ENCODE measurements at regions not wholly inside any gene's neighbourhood (a gene's known extent, or its start where the extent isn't known, plus 50 kb on each side); places are given as distances from the start of the nearest gene placed in this dataset.
"Not testable (repeated sequence)": the region's sequence is repeated elsewhere in the genome, so short reads cannot be mapped to it uniquely, and the experiment has no call there.

DNA sequence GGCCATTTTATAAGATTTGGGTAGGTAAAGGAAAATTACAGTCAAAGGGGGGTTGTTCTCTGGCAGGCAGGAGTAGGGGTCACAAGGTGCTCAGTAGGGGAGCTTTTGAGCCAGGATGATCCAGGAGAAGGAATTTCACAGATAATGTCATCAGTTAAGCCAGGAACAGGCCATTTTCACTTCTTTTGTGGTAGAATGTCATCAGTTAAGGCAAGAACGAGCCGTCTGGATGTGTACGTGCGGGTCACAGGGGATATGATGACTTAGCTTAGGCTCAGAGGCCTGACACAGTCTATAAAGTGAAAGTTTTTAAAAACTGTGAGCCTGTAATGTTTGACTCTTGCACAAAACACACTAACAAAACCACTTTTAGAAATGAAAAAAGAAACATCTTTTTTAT is 1371.3 kb upstream of the RAG2 start:
- not testable (repeated sequence) for DNase-seq

DNA sequence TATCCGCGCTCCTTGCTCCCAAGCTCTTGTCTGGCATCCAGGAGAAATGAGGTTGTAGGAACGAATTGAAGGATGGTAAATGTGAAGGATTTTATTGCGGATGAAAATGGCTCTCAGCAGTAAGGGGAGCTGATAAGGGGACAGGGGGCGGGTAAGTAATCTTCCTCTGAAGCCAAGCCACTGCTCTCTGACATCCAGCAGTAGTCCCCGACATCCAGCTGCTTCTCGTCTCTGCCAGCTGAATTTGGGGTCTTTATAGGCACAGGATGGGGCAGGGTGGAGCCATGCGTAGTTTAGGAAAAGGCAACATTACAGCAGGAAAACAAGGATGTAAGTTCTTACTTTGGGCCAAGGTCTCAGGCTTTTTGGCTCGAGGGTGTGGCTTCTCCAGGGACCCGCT is 1370.1 kb upstream of the RAG2 start:
- DNase-seq = no peak

DNA sequence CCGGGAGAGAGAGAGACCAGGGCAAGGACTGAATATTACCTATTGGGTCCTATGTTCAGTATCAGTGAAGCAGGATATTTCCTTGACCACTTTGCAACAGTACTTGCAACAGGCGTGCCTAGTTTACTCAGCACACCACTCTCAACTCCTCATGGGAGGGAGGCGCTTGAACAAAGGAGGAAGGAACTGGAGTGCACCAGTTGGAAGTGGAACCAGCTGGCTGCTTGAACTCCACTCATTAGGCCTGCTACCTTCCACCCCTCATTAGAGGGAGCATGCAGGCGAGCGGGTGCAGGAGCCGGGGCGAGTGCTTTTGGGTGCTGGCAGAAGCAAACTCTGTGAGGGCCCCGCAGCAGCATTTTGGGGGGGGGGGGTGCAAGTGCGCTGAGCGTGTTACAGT is 1369.6 kb upstream of the RAG2 start:
- no peak for DNase-seq

DNA sequence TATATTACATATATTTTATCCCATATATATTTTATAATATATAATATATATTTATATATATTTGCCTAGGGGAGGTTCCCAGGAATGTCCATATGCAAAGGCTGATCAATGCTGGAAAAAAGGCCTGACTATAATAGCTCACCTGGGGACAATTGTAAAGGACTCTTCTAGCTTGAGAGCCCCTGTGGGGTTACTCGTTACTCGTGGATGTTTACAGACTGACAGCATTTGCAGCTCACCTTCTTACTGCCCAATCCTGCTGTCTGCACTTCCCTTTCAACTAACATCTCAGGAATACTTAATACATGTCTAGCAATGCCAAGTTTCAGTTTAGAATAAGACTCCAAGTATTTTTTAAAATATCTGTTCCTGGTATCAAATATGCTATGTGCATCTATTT is 1365.4 kb upstream of the RAG2 start:
- DNase-seq = no peak

DNA sequence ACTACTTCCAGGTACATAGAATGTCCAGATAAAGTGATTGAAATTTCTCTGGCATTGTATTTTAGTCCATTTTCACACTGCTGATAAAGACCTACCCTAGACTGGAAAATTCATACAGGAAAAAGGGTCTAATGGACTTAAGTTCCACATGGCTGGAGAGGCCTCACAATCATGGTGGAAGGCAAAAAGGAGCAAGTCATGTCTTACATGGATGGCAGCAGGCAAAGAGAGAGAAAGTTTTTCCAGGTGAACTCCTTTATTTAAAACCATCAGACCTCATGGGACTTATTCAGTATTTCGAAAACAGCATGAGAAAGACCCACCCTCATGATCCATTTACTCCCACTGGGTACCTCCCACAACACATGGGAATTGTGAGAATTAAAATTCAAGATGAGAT is 1359.7 kb upstream of the RAG2 start:
- DNase-seq = no peak

DNA sequence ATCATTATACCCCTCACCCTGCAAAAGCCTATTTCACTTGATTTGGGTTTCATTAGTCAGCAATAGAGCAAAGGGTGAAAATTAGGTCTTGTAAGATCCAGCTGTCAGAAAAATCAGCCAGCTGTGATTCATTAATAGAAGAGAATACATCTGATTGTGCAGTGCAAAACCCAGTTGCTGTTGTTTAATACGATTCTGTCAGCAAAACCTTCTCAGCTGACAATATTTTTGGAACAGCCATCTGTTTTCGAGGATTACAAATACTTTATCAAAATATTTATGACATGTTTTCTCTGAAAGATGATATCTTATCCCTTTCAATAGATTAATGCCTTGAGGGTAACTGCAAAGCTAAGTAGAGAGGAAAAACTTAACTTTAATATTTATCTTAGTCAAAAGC is 1354.0 kb upstream of the RAG2 start:
- no peak for DNase-seq

DNA sequence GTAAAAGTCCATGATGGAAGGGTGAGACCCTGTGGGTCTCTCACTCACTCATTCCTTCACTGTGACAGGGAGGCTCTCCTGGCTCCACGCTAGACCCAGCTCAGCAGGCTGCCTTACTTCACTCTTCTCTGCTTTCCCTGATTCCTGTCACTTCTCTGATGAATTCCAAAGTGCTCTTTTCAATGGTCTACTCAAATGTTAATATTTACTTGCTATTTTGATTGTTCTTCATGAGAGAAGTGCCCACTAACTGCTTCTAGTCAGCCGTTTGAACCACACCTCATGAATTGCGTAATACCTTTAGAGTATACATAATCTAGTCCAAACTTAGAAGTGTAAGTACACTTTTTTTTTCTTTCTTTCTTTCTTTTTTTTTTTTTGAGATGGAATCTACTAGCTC is 1350.2 kb upstream of the RAG2 start:
- DNase-seq = no peak

DNA sequence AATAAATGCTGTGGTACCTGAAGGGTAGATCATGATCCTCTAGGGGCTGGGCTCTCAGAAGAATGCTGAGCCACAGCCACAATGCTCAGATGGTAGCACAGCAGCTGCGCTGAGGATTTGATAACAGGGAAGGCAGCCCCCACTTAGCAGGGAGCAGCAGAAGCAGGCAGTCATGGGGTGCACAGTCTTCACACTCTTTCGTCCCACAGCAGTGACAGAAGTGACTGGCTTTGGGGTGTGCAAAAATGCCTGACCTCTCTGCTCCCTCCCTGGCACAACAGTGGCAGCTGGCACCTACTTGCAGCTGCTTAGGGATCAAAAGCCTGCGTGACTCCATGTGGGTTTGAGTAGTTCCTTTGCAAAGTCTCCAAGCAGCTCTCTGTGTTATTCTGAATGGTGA is 1349.8 kb upstream of the RAG2 start:
- DNase-seq = no peak

DNA sequence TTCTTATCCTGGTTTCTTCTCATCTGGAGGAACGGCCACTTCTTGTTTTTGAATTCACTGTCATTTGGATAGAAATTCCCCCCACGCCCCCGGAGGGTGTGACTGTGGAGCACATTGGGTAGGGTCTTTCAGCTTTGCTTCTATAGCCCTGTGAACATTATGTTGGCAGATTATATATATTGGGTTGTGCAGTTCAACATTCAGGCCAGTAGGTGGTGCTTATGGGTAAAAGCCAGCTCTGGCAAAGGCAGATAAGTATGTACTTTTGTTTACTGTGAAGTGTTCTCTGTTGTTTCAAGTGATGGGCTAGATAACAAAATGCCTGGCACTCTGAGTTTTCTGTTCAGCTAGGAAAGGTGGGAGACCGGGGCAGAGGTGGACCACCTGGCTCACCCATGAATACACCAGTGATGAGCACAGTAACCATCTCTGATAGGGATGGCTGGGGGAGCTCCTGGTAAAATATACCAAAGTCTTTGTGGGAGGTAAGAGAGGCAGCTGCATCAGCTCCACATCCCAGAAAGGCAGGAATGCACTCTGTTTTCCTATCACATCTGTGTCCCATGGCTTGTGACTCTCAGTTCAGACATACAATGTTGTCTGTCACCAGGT is 1348.2 kb upstream of the RAG2 start:
- no peak for DNase-seq

DNA sequence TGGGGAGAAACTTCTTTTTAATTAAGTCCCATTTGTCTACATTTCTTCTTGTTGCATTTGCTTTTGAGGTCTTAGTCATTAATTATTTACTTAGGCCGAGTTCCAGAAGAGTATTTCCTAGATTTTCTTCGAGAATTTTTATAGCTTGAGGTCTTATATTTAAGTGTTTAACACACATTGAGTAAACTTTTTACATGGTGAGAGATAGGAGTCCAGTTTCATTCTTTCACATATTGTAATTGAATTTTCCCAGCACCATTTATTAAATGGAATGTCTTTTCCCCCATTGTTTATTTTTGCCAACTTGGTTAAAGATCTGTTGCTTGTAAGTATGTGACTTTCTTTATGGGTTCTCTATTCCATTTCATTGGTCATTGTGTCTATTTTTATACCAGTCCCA is 1344.0 kb upstream of the RAG2 start:
- no peak for DNase-seq

DNA sequence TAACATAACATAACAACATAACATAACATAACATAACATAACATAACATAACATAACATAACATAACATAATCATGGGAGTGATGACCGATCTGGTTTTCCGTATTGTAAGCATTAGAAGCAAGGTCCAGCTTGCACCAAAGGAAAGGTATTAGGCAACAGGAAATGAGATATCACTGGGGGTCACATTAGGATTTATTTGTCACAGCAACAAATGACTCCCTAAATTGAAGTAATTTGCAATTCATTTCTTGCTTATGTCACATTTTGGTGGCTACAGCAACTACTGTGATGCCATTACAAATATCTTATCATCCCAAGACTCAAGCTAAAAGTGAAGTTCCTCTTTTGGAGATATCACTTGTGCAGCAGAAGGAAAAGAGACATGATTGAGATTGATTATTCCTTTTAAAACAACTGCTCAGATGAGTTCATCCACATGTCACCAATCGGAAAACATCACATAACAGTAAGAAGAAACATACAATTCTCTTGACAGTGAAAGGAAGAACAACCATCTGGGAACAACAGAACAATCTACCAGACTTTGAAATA is 1331.1 kb upstream of the RAG2 start:
- no peak for DNase-seq

DNA sequence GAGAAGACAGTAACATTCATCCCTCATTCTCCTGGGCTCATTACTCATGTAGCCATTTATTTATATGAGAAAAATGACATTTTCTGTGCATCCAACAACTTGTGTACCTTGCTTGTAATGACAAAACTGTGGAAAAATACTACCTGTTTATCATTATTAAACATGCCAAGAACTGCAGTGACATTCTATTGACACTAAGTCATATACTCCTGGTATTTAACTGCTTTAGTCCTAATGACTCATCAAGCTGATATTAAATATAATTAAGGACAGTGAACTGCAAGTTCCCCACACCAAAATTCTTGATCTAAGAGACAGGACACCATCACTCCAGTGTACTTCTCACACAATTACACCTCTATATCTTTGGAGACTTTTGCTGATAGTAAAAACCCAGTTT is 1328.7 kb upstream of the RAG2 start:
- DNase-seq = no peak

DNA sequence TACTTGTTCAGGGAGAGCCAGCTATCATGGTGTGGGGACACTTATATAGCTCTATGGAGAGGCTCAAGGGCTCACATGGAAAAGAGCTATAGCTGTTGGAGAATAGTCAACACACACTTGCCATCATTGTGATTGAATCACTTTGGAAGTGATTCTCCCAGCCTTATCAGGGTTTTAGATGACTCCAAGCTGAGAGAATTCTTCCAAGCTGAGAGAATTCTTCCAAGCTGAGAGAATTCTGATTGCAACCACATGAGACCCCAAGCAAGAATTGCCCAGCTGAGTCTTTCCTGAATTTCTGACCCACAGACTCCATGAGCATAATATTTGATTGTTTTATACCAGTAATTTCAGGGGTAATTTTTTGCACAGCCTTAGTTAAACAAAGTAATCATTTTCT is 1318.3 kb upstream of the RAG2 start:
- DNase-seq = no peak

DNA sequence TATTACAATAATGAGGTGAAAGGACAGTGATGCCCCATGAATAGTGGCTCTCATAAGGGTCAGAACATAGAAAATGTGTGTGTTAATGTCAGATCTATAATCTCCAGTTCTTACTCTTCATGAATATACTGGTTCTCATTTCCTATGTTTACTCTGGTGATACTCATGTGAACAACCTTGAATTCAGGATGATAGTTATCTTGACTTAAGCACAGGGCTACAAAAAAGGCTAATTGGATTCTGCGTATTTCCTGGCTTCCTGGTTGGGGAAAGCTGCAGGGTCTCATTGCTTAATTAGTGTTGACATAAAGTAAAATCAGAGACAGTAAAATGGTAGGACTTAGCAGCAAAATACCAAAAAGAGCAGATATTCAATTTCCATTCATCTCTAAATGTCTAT is 1316.8 kb upstream of the RAG2 start:
- DNase-seq = no peak

DNA sequence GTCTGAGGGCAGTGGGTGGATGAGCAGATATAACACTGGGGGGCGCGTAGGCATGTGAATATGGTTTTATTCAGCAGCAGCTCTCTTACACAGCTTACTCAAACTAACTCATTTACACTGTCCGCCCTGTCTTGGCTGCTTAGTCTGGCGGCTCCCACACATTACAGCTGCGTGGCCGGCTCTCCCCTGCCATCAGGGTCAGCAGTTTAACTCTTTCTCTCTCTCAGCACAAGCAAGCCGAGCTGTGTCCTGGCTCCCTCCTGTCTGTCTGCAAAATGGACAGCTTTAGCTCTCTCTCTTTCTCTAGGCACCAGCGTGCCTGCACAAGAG is 1310.1 kb upstream of the RAG2 start:
- no peak for DNase-seq

DNA sequence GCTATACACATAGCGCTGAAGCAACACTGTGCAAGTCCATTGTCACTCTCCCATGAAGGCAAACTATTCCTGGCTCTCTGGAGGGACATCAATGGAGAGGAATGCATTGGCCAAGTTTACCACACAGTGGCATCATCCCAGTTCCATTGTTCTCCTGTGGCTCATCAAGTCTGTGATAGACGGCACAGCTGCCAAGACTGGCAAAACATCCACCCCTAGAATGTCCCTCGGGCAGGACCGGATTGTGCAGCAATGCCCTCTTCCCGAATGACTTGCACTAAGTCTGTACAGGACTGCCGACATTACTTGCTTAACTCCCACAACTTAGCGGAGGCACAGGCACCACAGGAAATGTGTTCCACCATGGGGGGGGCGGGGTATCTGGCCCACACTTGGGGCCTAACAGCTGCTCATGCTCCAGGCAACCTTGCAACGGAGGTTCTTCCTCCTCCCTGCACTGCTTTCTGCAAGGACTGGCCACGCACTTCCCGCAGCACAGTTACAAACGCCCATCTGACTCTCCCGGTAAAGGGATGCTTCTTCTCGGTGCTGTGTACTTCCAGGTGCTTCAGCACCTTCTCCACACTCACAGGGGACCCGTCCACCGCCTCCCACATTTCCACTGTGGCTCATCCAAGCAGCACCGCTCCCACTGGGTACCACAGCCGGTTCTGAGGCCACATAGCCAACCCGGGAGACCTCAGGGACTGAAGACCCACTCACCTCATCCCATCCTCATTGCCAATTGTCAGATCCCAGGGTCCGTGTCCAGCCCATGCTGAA is 1309.6 kb upstream of the RAG2 start:
- DNase-seq = no peak

DNA sequence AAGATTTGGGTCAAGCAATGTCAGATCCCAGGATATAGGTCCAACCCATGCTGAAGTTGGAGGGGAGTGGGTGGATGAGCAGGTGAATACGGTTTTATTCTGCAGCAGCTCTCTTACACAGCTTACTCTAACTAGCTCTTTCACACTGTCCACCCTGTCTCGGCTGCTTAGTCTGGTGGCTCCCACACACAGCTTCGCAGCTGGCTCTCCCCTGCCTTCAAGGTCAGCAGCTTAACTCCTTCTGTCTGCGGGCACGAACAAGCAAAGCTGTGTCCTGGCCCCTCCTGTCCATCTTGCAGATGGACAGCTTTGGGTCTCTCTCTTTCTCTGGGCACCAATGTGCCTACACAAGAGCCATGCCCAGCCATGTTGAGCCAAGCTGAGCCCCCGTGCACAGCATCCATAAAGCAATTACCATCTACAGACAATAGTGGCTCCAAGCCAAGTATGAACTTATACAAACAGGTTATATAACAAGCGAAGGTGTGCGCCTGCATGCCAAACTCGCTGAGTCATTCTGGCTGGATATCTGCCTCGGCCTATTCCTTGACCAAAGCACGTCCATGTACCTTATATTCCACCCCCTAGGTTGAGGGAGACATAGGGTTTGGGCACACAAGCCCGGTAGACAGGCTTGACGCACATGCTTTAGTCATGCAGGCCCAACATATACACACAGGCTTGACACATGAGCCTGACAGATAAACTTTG is 1307.8 kb upstream of the RAG2 start:
- DNase-seq = no peak

DNA sequence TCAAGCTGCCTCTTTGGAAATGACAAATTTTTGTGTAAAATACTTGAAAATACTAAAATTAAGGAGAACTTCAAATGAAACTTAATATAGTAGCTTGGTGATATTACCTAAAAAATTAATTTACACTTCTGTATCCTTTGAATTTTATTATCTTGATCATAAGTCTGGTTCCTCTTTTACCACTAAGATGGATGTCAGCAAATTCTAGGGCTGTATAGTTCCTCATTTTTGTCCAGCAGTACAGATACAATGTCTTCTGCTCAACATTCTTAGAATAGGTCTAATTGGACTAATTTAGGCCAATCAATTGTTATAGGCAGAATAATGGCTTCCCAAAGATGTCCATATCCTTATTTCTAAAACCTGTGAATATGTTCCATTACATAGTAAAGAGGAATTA is 1298.0 kb upstream of the RAG2 start:
- no peak for DNase-seq

DNA sequence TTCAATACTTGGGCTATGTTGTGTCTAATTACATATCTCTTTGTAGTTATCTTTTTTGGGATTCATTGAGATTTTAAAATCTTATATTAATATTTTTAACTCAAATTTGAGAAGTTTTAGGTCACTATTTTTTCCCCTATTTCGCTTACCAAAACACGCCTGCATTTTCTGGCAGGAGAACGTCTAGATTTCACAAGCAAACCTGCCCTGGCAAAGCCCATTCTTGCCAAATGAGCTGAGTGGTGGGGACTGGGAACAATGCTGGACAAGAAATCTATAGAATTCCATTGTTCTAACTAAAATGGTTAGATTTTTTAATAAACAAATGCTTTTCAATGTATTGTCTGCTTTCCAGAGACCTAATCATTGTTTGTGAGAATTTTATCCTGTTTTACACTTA is 1283.7 kb upstream of the RAG2 start:
- no peak for DNase-seq

DNA sequence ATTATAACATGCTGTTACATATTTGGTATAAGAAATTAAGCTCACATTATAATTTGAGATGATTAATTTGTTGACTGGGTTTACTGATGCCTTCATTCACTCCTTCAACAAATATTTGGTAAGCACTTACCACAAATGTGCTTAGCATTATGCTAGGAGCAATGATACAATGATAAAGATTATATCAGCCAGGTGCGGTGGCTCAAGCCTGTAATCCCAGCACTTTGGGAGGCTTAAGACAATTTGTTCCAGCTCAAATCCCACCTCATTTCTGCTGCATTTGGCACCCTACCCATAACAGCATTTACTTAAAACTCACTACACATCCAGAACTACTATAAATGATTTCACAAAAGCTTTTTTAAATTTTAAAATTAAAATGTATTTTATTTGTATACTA is 1263.6 kb upstream of the RAG2 start:
- DNase-seq = no peak

DNA sequence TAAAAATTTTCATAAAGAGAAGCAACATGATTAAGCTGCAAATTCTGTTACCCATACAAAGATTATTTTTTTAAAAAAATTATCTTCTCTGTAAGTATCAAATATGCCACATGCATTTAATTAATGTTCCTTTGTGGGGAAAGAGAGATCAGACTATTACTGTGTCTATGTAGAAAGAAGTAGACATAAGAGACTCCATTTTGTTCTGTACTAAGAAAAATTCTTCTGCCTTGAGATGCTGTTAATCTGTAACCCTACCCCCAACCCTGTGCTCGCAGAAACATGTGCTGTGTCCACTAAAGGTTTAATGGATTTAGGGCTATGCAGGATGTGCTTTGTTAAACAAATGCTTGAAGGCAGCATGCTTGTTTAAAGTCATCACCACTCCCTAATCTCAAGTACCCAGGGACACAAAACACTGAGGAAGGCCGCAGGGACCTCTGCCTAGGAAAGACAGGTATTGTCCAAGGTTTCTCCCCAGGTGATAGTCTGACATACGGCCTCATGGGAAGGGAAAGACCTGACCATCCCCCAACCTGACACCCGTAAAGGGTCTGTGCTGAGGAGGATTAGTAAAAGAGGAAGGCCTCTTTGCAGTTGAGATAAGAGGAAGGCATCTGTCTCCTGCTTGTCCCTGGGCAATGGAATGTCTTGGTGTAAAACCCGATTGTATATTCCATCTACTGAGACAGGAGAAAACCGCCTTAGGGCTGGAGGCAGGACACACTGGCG is 1260.9 kb upstream of the RAG2 start:
- not testable (repeated sequence) for DNase-seq

DNA sequence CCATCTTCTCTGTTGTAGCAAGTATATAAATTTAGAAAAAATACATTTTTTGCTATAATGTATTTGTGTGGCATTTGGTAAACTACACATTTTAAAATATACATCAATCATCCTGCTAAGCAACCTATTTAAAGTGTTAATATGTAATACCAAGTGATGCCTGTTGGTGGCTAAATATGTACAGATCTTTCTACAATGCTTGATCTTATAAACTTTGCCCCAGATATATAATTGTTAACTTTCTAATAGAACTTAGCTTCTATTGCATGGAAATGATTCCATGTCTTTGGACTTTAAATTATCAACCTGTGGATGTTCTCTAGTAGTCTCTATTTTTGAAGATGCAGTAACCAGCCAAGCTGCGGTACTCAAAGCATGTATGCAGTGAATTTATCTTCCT is 1260.4 kb upstream of the RAG2 start:
- DNase-seq = no peak

DNA sequence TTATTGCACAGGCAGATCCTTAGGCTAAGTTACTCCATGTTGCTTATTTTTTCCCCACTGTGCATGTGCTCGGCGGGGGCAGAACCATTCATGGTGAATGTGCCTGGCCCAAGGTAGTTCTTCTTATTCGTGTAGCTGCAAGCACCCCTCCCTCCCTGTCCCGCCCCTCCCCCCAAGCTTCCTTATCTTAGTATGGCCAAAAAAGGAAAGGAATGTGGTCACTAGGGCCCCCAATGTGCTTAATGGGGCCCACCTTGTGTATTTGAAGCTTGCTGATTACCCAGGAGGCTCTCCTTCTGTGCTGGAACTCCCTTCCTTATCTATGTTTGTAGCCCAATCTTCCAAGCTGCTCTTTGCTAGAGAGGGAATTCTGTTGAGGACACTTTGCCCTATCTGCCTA is 1259.7 kb upstream of the RAG2 start:
- DNase-seq = no peak

DNA sequence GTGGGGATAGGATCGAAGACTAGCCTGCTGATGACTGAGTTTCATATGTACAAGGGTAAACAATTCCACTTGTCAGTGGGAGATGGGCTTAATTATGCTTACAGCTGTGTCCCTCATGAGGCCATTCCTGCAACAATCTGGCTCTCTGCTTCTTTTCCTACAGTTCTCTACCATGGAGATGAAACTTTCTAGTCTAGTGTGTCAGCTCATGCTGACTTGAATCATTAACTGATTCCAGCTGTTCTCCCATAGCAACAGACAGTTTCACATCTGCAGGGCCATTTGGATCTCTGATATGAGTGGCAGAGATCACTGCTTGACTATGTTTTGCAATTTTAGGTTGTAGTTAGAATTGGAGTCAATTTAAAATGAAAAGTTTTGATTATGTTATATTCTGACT is 1251.7 kb upstream of the RAG2 start:
- DNase-seq = no peak
